Glutamatergic neuron (in vitro differentiated cells): ENCODE measurements at regions not wholly inside any gene's neighbourhood (a gene's known extent, or its start where the extent isn't known, plus 50 kb on each side); places are given as distances from the start of the nearest gene placed in this dataset.

ENCODE experiments used
- DNase-seq: peaks from one replicate; pipeline ENCODE4 v3.0.0; 2022
- H3K27ac Mint-ChIP-seq: one replicate; pipeline ENCODE4 v1.8.0; 2020; ENCODE audit warnings: mild to moderate bottlenecking, mixed read lengths, inconsistent platforms; ENCODE audit not compliant: unreplicated experiment
- H3K27me3 Mint-ChIP-seq: one replicate; pipeline ENCODE4 v1.8.0; 2020; ENCODE audit warnings: mild to moderate bottlenecking, moderate library complexity, mixed read lengths, inconsistent platforms; ENCODE audit not compliant: unreplicated experiment
- H3K36me3 Mint-ChIP-seq: one replicate; pipeline ENCODE4 v1.8.0; 2020; ENCODE audit warnings: mild to moderate bottlenecking, mixed read lengths, inconsistent platforms; ENCODE audit not compliant: unreplicated experiment
- H3K4me1 Mint-ChIP-seq: one replicate; pipeline ENCODE4 v1.8.0; 2020; ENCODE audit warnings: mild to moderate bottlenecking, low read depth, mixed read lengths, inconsistent platforms; ENCODE audit not compliant: unreplicated experiment
- H3K4me3 Mint-ChIP-seq: one replicate; pipeline ENCODE4 v1.8.0; 2020; ENCODE audit warnings: mild to moderate bottlenecking, mixed read lengths, inconsistent platforms; ENCODE audit not compliant: unreplicated experiment
- H3K9me3 Mint-ChIP-seq: one replicate; pipeline ENCODE4 v1.8.0; 2020; ENCODE audit warnings: mild to moderate bottlenecking, moderate library complexity, mixed read lengths, inconsistent platforms; ENCODE audit not compliant: unreplicated experiment
- TF ChIP-seq, protein P1 (sequence below): fragments of 200-600 bp; sonication (generic); IDR thresholded peaks from one replicate; pipeline ENCODE4 v1.5.0; 2021; ENCODE audit not compliant: partially characterized antibody, unreplicated experiment

DNA sequence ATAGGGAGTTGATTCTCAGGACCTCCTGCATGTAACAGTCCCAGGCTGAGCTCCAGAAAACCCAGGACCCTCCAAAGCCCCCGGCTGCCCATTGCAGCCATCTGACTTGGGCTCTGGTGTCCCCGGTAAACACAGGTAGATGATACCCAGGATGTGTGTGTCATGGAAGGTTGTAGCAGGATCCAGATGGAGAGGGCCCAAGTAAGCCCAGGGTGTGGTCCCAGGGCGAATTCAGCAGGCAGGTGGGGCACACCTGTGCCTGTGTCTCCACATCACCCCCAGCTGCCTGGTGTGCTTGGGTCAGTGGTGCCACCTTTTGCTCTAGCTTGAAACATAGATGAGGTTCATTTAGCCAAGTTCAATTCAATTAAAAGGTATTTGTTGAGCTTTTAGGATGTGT is 524.1 kb downstream of the GLRX3 start:
- TF ChIP-seq, protein P1, sequence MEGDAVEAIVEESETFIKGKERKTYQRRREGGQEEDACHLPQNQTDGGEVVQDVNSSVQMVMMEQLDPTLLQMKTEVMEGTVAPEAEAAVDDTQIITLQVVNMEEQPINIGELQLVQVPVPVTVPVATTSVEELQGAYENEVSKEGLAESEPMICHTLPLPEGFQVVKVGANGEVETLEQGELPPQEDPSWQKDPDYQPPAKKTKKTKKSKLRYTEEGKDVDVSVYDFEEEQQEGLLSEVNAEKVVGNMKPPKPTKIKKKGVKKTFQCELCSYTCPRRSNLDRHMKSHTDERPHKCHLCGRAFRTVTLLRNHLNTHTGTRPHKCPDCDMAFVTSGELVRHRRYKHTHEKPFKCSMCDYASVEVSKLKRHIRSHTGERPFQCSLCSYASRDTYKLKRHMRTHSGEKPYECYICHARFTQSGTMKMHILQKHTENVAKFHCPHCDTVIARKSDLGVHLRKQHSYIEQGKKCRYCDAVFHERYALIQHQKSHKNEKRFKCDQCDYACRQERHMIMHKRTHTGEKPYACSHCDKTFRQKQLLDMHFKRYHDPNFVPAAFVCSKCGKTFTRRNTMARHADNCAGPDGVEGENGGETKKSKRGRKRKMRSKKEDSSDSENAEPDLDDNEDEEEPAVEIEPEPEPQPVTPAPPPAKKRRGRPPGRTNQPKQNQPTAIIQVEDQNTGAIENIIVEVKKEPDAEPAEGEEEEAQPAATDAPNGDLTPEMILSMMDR = no peak
- Mint-ChIP-seq H3K4me1 (no peaks in the 10 kb centered on the region), H3K27ac (no peak overlapping the region), H3K36me3 (no peaks in the 10 kb centered on the region), H3K27me3 (peaks cover 5% of the 10 kb centered on the region), H3K4me3 (no peak overlapping the region), H3K9me3 (peaks cover 15% of the 10 kb centered on the region)
- no peak for DNase-seq

DNA sequence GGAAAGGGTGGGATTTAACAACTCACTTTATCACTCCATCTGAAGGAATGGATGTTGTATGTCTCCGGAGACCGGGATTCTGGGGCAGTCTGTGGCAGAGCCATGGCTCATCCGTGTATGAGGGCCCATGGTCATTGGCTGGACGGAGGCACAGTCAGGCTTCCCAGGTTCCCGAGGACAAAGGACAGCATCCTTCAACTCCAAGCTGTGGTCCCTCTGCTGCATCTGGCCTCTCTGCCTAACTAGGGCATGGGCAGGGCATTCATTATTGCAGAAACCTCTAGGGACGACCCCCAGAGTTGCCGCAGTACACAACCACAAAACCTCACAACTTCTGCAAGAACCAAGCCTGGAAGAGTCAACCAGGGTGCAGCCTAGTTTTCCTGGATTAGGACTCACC is 525.2 kb downstream of the GLRX3 start:
- Mint-ChIP-seq H3K36me3 (peaks cover 5% of the 10 kb centered on the region), H3K27me3 (peaks cover 4% of the 10 kb centered on the region), H3K4me3 (no peak overlapping the region), H3K27ac (no peak overlapping the region), H3K4me1 (no peaks in the 10 kb centered on the region), H3K9me3 (peaks cover 19% of the 10 kb centered on the region)
- TF ChIP-seq, protein P1 = no peak
- no peak for DNase-seq

DNA sequence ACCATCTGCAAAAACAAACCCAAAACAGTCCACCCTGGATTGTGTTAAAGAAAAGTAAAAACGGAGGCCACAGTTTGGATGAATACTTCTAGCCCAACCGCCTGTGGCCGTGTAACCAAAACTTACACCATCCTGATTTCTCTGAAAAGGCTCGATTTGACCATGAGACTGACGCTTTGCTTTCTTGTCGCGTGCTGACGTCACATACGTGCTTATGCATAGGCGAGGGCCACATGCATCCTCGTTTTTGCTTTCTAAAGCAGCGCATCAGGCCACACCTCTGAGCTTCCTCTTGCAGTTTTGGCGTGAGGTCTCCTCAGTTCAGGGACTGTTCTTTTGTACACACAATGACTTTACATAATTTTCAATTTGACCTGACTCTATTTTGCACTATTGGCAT is 526.6 kb downstream of the GLRX3 start:
- TF ChIP-seq, protein P1 = no peak
- Mint-ChIP-seq H3K27me3 (peaks cover 4% of the 10 kb centered on the region), H3K36me3 (peaks cover 6% of the 10 kb centered on the region), H3K27ac (no peak overlapping the region), H3K4me1 (no peaks in the 10 kb centered on the region), H3K9me3 (peaks cover 12% of the 10 kb centered on the region), H3K4me3 (no peak overlapping the region)
- no peak for DNase-seq

DNA sequence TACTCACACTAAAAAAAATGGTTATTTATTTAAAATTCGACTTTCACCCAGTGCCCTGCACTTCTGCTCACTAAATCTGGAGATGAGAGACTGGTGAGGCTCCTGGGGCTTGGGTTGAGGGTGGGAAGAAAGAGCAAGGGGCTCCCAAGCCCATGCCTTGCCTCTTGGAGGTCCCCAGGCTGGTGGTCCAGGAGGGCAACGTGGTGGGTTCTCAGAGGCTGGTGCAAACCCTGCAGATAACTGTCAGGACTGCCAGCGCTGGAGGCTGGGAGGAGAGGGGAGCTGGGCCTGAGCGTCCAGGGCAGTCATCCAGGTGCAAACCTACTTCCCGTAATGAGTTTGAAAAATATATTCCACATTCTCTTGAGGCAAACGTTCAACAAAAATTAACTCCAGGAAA is 528.3 kb downstream of the GLRX3 start:
- no peak for DNase-seq
- Mint-ChIP-seq H3K27ac (no peak overlapping the region), H3K27me3 (no peaks in the 10 kb centered on the region), H3K4me1 (no peaks in the 10 kb centered on the region), H3K9me3 (peaks cover 9% of the 10 kb centered on the region), H3K4me3 (no peak overlapping the region), H3K36me3 (peaks cover 10% of the 10 kb centered on the region)
- TF ChIP-seq, protein P1 = no peak

DNA sequence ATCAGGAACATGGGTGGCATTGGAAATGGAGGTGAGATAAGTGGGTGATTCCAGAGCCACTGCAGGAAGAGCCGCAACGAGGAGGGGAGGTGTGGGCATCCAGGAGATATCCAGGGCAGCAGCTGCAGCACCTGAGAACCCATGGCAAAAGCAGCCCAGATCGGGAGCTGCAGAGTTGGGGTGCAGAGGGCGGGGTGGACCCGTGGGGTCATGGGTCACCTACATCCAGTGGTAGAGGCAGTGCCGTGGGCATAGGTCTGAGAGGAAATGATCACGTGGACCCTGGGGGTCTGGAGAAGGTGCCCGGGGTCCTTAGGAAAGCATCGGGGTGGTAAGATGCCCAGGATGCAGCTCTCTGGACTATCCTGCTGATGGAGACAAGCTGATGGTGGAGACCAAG is 530.0 kb downstream of the GLRX3 start:
- Mint-ChIP-seq H3K9me3 (peaks cover 9% of the 10 kb centered on the region), H3K27ac (no peak overlapping the region), H3K4me3 (no peak overlapping the region), H3K27me3 (no peaks in the 10 kb centered on the region), H3K4me1 (no peaks in the 10 kb centered on the region), H3K36me3 (peaks cover 10% of the 10 kb centered on the region)
- TF ChIP-seq, protein P1 = no peak
- DNase-seq = no peak
